ENCODE measurements at regions not wholly inside any gene's neighbourhood (a gene's known extent, or its start where the extent isn't known, plus 50 kb on each side); places are given as distances from the start of the nearest gene placed in this dataset.

- no peak overlapping the region for H3K9ac ChIP-seq (ENCODE audit: low read depth, low read length, poor library complexity, severe bottlenecking)
- no peaks in the 10 kb centered on the region for H3K79me2 ChIP-seq (ENCODE audit: insufficient read depth, low read length)
- H2AFZ ChIP-seq (ENCODE audit: low read length), result no peak overlapping the region
- H3K4me2 ChIP-seq (ENCODE audit: low read depth, low read length, poor library complexity, severe bottlenecking), result no peak overlapping the region
- no peaks in the 10 kb centered on the region for H3F3A ChIP-seq (ENCODE audit: low read depth)
- TF ChIP-seq EZH2phosphoT487 (IDR thresholded peaks at IDR 0.05; ENCODE audit: borderline replicate concordance), result no peak
- TF ChIP-seq, protein P1, sequence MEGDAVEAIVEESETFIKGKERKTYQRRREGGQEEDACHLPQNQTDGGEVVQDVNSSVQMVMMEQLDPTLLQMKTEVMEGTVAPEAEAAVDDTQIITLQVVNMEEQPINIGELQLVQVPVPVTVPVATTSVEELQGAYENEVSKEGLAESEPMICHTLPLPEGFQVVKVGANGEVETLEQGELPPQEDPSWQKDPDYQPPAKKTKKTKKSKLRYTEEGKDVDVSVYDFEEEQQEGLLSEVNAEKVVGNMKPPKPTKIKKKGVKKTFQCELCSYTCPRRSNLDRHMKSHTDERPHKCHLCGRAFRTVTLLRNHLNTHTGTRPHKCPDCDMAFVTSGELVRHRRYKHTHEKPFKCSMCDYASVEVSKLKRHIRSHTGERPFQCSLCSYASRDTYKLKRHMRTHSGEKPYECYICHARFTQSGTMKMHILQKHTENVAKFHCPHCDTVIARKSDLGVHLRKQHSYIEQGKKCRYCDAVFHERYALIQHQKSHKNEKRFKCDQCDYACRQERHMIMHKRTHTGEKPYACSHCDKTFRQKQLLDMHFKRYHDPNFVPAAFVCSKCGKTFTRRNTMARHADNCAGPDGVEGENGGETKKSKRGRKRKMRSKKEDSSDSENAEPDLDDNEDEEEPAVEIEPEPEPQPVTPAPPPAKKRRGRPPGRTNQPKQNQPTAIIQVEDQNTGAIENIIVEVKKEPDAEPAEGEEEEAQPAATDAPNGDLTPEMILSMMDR (conservative IDR thresholded peaks at IDR 0.05; ENCODE audit: low read length), result no peak
- no peaks in the 10 kb centered on the region for H4K20me1 ChIP-seq (ENCODE audit: insufficient read depth, low read length, poor library complexity, severe bottlenecking)
- no peaks in the 10 kb centered on the region for H3K36me3 ChIP-seq (ENCODE audit: insufficient read depth, low read length)
- no peaks in the 10 kb centered on the region for H3K27me3 ChIP-seq (ENCODE audit: insufficient read depth, low read length, poor library complexity, severe bottlenecking)
- H3K9me2 ChIP-seq (replicated peaks; ENCODE audit: low read depth, low read length), result no peaks in the 10 kb centered on the region
- H3K4me1 ChIP-seq (ENCODE audit: insufficient read depth, low read length, poor library complexity, severe bottlenecking), result no peaks in the 10 kb centered on the region
- no peaks in the 10 kb centered on the region for H3K9me3 ChIP-seq (ENCODE audit: insufficient read depth, low read depth, low read length)
- H3K4me3 ChIP-seq (ENCODE audit: low read length, poor library complexity, severe bottlenecking), result no peak overlapping the region
Observed at GRCh38 chr6:164042212-164042611, 627.7 kb downstream of the QKI start.

- Histone ChIP-seq H3K9me3 (ENCODE audit: insufficient read depth, low read depth, low read length) (no peaks in the 10 kb centered on the region; the same call in 1 of the 2 replicates), H3K36me3 (ENCODE audit: insufficient read depth, low read length) (no peaks in the 10 kb centered on the region), H3K27me3 (ENCODE audit: insufficient read depth, low read length, poor library complexity, severe bottlenecking) (no peaks in the 10 kb centered on the region), H3K4me1 (ENCODE audit: insufficient read depth, low read length, poor library complexity, severe bottlenecking) (no peaks in the 10 kb centered on the region), H2AFZ (ENCODE audit: low read length) (no peak overlapping the region), H3K79me2 (ENCODE audit: insufficient read depth, low read length) (no peaks in the 10 kb centered on the region), H3K4me2 (ENCODE audit: low read depth, low read length, poor library complexity, severe bottlenecking) (no peak overlapping the region), H3K9me2 (replicated peaks; ENCODE audit: low read depth, low read length) (no peaks in the 10 kb centered on the region), H3F3A (ENCODE audit: low read depth) (no peaks in the 10 kb centered on the region), H3K4me3 (ENCODE audit: low read length, poor library complexity, severe bottlenecking) (no peak overlapping the region), H3K9ac (ENCODE audit: low read depth, low read length, poor library complexity, severe bottlenecking) (no peak overlapping the region), H4K20me1 (ENCODE audit: insufficient read depth, low read length, poor library complexity, severe bottlenecking) (no peaks in the 10 kb centered on the region)
- TF ChIP-seq, protein P1 (conservative IDR thresholded peaks at IDR 0.05; ENCODE audit: low read length), result no peak
- no peak for TF ChIP-seq EZH2phosphoT487 (IDR thresholded peaks at IDR 0.05; ENCODE audit: borderline replicate concordance)
Observed at GRCh38 chr6:164040994-164041393, 626.5 kb downstream of the QKI start.

DNA sequence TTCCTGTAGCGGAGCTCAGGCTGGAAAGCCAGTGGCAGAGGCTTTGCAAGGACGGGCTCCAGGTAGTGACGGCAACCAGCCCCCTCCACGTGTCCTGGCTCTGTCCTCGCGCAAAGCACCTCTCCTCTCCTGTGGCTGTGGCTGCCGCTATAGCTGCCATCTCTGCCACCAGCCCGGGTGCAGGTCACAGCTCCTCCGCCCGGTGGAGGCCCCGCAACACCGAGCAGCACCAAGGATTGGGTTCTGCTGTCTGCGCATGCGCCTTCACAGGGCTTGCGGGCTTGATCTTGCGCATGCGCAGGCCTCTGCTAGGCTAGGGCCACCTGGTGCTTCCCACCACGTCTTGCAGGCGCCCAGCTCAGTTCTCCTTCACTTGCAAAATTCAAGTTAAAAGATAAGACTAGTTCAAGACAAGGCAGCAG is 625.4 kb downstream of the QKI start:
- Histone ChIP-seq H3K4me1 (ENCODE audit: insufficient read depth, low read length, poor library complexity, severe bottlenecking) (no peaks in the 10 kb centered on the region), H3K4me3 (ENCODE audit: low read length, poor library complexity, severe bottlenecking) (no peak overlapping the region), H2AFZ (ENCODE audit: low read length) (no peak overlapping the region), H3F3A (ENCODE audit: low read depth) (no peaks in the 10 kb centered on the region), H3K4me2 (ENCODE audit: low read depth, low read length, poor library complexity, severe bottlenecking) (no peak overlapping the region), H3K79me2 (ENCODE audit: insufficient read depth, low read length) (no peaks in the 10 kb centered on the region), H3K9me2 (replicated peaks; ENCODE audit: low read depth, low read length) (no peaks in the 10 kb centered on the region), H3K36me3 (ENCODE audit: insufficient read depth, low read length) (no peaks in the 10 kb centered on the region), H4K20me1 (ENCODE audit: insufficient read depth, low read length, poor library complexity, severe bottlenecking) (no peaks in the 10 kb centered on the region), H3K9ac (ENCODE audit: low read depth, low read length, poor library complexity, severe bottlenecking) (no peak overlapping the region), H3K9me3 (ENCODE audit: insufficient read depth, low read depth, low read length) (no peaks in the 10 kb centered on the region; the same call in 1 of the 2 replicates), H3K27me3 (ENCODE audit: insufficient read depth, low read length, poor library complexity, severe bottlenecking) (no peaks in the 10 kb centered on the region)
- TF ChIP-seq, protein P1 (conservative IDR thresholded peaks at IDR 0.05; ENCODE audit: low read length), result no peak
- TF ChIP-seq EZH2phosphoT487 (IDR thresholded peaks at IDR 0.05; ENCODE audit: borderline replicate concordance), result no peak
